ENCODE measurements at regions not wholly inside any gene's neighbourhood (a gene's known extent, or its start where the extent isn't known, plus 50 kb on each side); places are given as distances from the start of the nearest gene placed in this dataset.

DNA sequence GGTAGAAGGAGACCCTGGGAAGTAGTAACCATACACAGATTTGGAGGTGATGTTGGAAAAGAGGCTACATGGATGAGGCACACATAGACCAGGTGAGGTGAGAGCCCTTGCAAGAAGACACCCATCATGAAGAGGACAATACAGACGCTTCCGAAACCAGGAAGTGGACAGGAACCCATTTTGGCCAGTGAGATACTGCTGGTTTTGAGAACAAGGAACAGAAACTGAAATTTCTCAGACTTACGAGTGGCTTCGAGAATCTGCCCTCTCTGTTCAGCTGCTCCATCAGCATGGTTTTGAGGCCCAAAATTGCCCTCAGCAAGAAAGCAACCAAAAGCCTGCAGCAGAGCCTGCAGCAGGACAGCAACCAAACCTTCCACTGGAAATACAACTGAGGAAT, 479.1 kb upstream of the NRXN1 start:
- Histone ChIP-seq H3K4me3 (no peak overlapping the region), H3K27ac (no peak overlapping the region), H3K36me3 (no peaks in the 10 kb centered on the region), H3K9me3 (no peaks in the 10 kb centered on the region), H3K4me1 (no peaks in the 10 kb centered on the region), H3K27me3 (ENCODE audit: low read depth) (no peaks in the 10 kb centered on the region)
- intact Hi-C loops (cut with DNase I), result no loop called here
- ATAC-seq (peak; percentile 13 to 55), DNase-seq (no peak)
- TF ChIP-seq, protein P1, sequence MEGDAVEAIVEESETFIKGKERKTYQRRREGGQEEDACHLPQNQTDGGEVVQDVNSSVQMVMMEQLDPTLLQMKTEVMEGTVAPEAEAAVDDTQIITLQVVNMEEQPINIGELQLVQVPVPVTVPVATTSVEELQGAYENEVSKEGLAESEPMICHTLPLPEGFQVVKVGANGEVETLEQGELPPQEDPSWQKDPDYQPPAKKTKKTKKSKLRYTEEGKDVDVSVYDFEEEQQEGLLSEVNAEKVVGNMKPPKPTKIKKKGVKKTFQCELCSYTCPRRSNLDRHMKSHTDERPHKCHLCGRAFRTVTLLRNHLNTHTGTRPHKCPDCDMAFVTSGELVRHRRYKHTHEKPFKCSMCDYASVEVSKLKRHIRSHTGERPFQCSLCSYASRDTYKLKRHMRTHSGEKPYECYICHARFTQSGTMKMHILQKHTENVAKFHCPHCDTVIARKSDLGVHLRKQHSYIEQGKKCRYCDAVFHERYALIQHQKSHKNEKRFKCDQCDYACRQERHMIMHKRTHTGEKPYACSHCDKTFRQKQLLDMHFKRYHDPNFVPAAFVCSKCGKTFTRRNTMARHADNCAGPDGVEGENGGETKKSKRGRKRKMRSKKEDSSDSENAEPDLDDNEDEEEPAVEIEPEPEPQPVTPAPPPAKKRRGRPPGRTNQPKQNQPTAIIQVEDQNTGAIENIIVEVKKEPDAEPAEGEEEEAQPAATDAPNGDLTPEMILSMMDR (IDR thresholded peaks at IDR 0.05), result no peak

DNA sequence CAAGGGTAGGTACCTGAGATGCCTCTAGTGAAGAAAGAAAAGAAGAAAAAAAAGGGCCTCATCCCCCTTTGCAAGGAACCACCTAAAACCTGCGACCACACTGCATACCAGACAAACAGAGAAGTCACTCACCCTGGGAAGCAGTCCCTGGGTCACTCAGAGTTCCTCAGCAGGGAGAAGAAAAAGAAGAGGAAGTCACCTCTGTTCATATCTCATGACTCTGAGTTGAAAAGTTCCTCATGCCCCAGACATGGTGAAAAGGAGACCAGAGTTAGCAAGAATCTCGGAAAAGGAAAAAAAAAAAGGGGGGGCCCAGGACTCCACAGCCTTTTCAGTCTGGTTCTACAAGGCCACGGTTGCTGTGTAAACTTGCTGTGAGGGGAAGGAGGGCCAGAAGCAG, 478.4 kb upstream of the NRXN1 start:
- intact Hi-C loops (cut with DNase I), result no loop called here
- ATAC-seq, result peak; percentile 61 to 67

DNA sequence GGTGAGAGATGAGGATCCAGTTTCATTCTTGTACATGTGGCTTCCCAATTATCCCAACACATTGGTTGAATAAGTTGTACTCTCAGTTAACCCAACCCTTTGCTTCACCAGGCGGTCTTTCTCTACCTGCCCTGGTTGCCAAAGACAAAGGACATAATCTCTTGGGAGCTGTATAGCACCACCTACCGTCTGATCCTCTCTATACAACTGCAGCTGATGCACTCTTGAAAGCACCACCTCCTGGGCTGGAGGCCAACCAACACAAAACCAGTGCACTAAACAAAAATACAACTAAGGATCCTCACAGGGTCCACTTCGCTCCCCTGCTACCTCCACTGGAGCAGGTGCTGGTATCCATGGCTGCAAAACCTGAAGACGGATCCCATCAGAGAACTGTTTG, 473.6 kb upstream of the NRXN1 start:
- Histone ChIP-seq H3K36me3 (no peaks in the 10 kb centered on the region), H3K4me3 (no peak overlapping the region), H3K27ac (no peak overlapping the region), H3K4me1 (no peaks in the 10 kb centered on the region), H3K9me3 (no peaks in the 10 kb centered on the region), H3K27me3 (ENCODE audit: low read depth) (no peaks in the 10 kb centered on the region)
- TF ChIP-seq, protein P1 (IDR thresholded peaks at IDR 0.05), result no peak
- no peak for DNase-seq
- ATAC-seq, result no peak
- intact Hi-C loops (cut with DNase I), result no loop called here

More for the DNA sequence above, 478.4 kb upstream of the NRXN1 start:
- DNase-seq, result no peak
- TF ChIP-seq, protein P1 (IDR thresholded peaks at IDR 0.05), result no peak
- H3K27ac ChIP-seq, result no peak overlapping the region
- no peak overlapping the region for H3K4me3 ChIP-seq
- H3K9me3 ChIP-seq, result no peaks in the 10 kb centered on the region
- H3K36me3 ChIP-seq, result no peaks in the 10 kb centered on the region
- H3K4me1 ChIP-seq, result no peaks in the 10 kb centered on the region
- no peaks in the 10 kb centered on the region for H3K27me3 ChIP-seq (ENCODE audit: low read depth)

DNA sequence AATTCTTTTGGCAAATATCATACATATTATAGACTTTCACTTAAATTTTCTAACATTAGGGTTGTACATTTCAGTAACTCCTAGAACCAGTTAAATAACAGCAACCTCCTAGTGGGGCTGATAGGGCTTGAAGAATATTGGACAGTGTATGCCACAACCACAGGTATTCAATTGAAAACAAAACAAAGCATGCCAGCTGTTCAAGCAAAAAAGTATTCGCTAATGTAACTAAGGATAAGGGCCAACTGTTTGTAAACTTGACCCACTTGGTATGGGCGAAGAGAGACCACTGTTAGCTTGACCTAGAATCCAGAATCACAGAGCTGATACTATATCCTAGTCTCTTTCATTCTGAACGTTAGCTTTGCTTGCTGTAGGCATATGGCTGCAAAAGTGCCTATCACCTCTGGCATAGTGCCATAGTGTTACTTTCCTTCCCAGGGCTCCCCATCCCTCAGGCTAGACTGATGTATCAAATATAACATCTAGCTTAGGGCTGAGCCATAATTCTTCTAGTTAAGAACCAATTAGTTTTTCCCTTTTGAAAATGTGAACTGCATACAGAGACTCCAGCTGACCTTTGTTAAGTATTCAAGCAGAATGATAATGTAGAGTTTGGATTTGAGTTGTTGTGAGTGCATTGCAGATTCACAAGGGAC, 458.8 kb upstream of the NRXN1 start:
- Histone ChIP-seq H3K9me3 (no peaks in the 10 kb centered on the region), H3K4me3 (no peak overlapping the region), H3K4me1 (no peaks in the 10 kb centered on the region), H3K27ac (no peak overlapping the region), H3K36me3 (no peaks in the 10 kb centered on the region), H3K27me3 (ENCODE audit: low read depth) (no peaks in the 10 kb centered on the region)
- ATAC-seq (no peak), DNase-seq (no peak)
- TF ChIP-seq, protein P1 (IDR thresholded peaks at IDR 0.05), result no peak
- intact Hi-C loops (cut with DNase I), result no loop called here

DNA sequence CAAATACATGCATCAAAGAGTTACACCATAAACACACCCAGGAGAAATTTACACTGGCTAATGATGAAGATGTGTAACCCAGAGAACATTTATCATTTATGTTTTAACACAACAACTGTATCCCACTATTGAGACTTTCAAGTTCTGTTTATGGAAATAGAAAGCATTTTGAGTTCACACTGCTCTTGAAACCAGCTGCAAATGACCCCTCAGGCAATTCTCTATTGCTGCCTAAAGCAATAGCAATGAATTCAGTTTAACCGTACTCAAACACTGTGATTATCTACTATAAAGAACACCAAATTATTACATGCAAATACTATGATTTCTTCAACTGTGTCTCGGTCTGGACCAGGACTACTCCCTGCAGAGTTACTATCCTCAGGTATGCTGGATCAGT, 452.7 kb upstream of the NRXN1 start:
- intact Hi-C loops (cut with DNase I), result no loop called here
- no peaks in the 10 kb centered on the region for H3K36me3 ChIP-seq
- no peak overlapping the region for H3K4me3 ChIP-seq
- H3K4me1 ChIP-seq, result no peaks in the 10 kb centered on the region
- no peaks in the 10 kb centered on the region for H3K27me3 ChIP-seq (ENCODE audit: low read depth)
- TF ChIP-seq, protein P1 (IDR thresholded peaks at IDR 0.05), result no peak
- no peak overlapping the region for H3K27ac ChIP-seq
- no peak for ATAC-seq
- no peaks in the 10 kb centered on the region for H3K9me3 ChIP-seq
- DNase-seq, result no peak
